ENCODE measurements at regions not wholly inside any gene's neighbourhood (a gene's known extent, or its start where the extent isn't known, plus 50 kb on each side); places are given as distances from the start of the nearest gene placed in this dataset.

DNA sequence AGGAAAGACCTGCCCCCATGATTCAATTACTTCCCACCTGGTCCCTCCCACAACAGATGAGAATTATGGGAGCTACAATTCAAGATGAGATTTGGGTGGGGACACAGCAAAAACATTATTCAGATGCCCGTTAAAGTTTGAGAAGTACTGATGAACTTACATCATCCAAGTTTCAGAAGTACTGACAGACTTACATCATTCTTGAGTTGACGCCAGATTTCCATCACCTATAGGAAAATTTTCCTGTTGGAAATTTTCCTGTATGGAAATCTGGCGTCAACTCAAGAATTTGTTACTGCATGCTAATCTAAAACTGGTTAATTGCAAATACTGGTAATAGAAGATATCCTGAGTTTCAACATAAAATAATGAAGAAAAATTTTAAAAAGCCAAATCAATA lies 975.9 kb downstream of the MAT2B start:
- TF ChIP-seq, protein P1, sequence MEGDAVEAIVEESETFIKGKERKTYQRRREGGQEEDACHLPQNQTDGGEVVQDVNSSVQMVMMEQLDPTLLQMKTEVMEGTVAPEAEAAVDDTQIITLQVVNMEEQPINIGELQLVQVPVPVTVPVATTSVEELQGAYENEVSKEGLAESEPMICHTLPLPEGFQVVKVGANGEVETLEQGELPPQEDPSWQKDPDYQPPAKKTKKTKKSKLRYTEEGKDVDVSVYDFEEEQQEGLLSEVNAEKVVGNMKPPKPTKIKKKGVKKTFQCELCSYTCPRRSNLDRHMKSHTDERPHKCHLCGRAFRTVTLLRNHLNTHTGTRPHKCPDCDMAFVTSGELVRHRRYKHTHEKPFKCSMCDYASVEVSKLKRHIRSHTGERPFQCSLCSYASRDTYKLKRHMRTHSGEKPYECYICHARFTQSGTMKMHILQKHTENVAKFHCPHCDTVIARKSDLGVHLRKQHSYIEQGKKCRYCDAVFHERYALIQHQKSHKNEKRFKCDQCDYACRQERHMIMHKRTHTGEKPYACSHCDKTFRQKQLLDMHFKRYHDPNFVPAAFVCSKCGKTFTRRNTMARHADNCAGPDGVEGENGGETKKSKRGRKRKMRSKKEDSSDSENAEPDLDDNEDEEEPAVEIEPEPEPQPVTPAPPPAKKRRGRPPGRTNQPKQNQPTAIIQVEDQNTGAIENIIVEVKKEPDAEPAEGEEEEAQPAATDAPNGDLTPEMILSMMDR (IDR thresholded peaks at IDR 0.05; ENCODE audit: insufficient read depth, low read length, poor library complexity, severe bottlenecking), result no peak
- no peak for TF ChIP-seq EZH2phosphoT487 (conservative IDR thresholded peaks at IDR 0.05; ENCODE audit: low read length)

All from SU-DHL-6 (cell line).